Ishikawa (cell line): ENCODE measurements at regions not wholly inside any gene's neighbourhood (a gene's known extent, or its start where the extent isn't known, plus 50 kb on each side); places are given as distances from the start of the nearest gene placed in this dataset.

ENCODE experiments used
- CEBPB ChIP-seq: IDR thresholded peaks from 2 replicates; pipeline ENCODE4 v1.6.1; 2012
- CREB1 ChIP-seq: IDR thresholded peaks from 2 replicates; pipeline ENCODE4 v1.6.1; 2012; ENCODE audit warnings: low read depth
- EP300 ChIP-seq: IDR thresholded peaks from 2 replicates; pipeline ENCODE4 v1.6.1; 2012; ENCODE audit warnings: borderline replicate concordance
- FOXM1 ChIP-seq: IDR thresholded peaks from 2 replicates; pipeline ENCODE4 v1.6.1; 2012; ENCODE audit warnings: low read depth, borderline replicate concordance
- TAF1 ChIP-seq: IDR thresholded peaks from 2 replicates; pipeline ENCODE4 v1.6.1; 2012; ENCODE audit warnings: low read depth, mild to moderate bottlenecking
- YY1 ChIP-seq: IDR thresholded peaks from 2 replicates; pipeline ENCODE4 v1.6.1; 2012; ENCODE audit warnings: low read depth
- TF ChIP-seq, protein P1 (sequence below): IDR thresholded peaks from 2 replicates; pipeline ENCODE4 v1.6.1; 2012
- TF ChIP-seq, protein P2 (sequence below): IDR thresholded peaks from 2 replicates; pipeline ENCODE4 v1.6.1; 2012; ENCODE audit warnings: low read depth, mild to moderate bottlenecking

- no peak for TF ChIP-seq YY1
- TF ChIP-seq EP300, result no peak
- TF ChIP-seq CREB1, result no peak
- TF ChIP-seq, protein P1, sequence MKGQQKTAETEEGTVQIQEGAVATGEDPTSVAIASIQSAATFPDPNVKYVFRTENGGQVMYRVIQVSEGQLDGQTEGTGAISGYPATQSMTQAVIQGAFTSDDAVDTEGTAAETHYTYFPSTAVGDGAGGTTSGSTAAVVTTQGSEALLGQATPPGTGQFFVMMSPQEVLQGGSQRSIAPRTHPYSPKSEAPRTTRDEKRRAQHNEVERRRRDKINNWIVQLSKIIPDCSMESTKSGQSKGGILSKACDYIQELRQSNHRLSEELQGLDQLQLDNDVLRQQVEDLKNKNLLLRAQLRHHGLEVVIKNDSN, result no peak
- no peak for TF ChIP-seq FOXM1
- TF ChIP-seq, protein P2, sequence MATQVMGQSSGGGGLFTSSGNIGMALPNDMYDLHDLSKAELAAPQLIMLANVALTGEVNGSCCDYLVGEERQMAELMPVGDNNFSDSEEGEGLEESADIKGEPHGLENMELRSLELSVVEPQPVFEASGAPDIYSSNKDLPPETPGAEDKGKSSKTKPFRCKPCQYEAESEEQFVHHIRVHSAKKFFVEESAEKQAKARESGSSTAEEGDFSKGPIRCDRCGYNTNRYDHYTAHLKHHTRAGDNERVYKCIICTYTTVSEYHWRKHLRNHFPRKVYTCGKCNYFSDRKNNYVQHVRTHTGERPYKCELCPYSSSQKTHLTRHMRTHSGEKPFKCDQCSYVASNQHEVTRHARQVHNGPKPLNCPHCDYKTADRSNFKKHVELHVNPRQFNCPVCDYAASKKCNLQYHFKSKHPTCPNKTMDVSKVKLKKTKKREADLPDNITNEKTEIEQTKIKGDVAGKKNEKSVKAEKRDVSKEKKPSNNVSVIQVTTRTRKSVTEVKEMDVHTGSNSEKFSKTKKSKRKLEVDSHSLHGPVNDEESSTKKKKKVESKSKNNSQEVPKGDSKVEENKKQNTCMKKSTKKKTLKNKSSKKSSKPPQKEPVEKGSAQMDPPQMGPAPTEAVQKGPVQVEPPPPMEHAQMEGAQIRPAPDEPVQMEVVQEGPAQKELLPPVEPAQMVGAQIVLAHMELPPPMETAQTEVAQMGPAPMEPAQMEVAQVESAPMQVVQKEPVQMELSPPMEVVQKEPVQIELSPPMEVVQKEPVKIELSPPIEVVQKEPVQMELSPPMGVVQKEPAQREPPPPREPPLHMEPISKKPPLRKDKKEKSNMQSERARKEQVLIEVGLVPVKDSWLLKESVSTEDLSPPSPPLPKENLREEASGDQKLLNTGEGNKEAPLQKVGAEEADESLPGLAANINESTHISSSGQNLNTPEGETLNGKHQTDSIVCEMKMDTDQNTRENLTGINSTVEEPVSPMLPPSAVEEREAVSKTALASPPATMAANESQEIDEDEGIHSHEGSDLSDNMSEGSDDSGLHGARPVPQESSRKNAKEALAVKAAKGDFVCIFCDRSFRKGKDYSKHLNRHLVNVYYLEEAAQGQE, result no peak
- no peak for TF ChIP-seq CEBPB
- no peak for TF ChIP-seq TAF1
Measured at GRCh38 chr10:120962756-120963593, 111.8 kb downstream of the WDR11 start.
